ENCODE measurements at regions not wholly inside any gene's neighbourhood (a gene's known extent, or its start where the extent isn't known, plus 50 kb on each side); places are given as distances from the start of the nearest gene placed in this dataset.
"Not testable (repeated sequence)": the region's sequence is repeated elsewhere in the genome, so short reads cannot be mapped to it uniquely, and the experiment has no call there.

DNA sequence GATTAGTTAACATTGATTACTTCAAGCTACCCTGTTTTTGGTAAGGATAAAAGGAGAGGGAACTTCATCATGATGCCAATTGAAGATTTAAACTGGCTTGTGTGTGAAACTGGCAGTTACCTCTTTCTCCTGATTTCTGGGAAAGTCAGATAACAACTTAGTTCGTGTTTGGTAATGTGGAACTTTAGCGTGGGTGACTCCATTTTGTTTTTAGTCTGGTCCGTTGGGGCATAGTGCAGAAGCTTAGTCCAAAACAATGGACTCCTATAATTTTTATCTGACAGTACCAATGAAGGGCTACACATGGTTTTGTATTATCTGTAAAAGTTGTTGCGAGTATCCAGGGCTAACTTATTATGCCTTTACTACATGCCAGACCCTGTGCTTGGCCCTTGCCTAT, 294.9 kb downstream of the GUCY2F start:
- in situ Hi-C loops (cut with MboI; ENCODE audit: low pct_unique_long_range_greater_than_20kb, low sequenced_read_pairs): no loop called here
- no peak for DNase-seq

DNA sequence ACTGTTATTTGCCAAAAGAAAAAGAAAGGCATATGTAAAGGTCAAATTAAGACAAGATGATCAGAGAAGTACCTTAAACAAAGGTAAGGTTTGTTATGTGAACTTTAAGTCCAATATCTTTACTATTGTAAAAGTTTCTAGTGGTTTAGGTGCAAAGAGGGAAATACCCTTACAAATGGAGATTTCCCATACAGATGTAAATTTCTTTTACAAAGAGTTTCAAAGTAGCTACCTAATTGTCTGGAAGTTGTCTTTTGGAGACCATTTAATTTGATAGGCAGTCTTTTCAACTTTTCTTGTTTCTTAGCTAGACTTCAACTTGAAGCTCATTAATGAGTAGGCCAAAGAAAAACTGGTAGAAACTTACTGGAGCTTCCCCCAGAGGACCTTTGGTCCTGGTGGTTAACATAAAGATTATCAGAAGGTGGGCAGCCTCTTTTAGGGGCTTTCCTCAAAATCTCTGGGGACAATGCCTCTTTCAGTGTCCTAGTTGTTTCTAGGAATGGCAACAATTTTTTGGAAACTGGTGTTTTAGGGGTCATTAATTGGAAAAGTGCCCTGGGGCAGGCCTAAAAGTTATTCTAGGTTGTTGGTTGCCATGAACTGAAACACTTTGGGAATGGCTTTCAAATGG, 297.3 kb downstream of the GUCY2F start:
- in situ Hi-C loops (cut with MboI; ENCODE audit: low pct_unique_long_range_greater_than_20kb, low sequenced_read_pairs): no loop called here
- DNase-seq: no peak

DNA sequence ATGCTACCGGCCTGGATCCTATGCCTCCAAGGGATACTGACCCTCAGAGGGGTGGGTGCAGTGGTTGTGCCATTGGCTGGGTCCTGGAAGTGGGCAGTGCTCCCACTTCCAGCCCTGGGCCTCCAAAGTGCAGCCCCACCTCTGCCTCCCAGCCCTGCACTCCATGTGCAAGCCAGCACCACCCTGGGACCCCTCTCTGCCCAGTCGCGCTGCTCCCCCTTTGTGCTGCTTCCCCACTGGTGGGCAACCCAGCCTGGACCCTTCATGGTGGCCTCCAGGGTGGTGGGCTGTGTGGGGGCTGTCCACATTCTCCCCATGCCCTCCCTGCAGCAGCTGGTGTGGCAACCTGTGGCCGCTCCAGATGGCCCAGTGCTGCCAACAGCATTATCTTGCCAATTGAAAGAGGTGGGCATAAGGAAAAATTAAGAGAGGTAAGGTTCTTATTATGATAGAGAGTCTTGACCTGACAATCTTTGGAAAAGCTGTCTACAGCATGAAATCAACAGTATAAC, 309.7 kb downstream of the GUCY2F start:
- DNase-seq: no peak
- in situ Hi-C loops (cut with MboI; ENCODE audit: low pct_unique_long_range_greater_than_20kb, low sequenced_read_pairs): no loop called here

- DNase-seq: no peak
- in situ Hi-C loops (cut with MboI; ENCODE audit: low pct_unique_long_range_greater_than_20kb, low sequenced_read_pairs): no loop called here
Measured at GRCh38 chrX:109155161-109155560, 326.7 kb downstream of the GUCY2F start.

DNA sequence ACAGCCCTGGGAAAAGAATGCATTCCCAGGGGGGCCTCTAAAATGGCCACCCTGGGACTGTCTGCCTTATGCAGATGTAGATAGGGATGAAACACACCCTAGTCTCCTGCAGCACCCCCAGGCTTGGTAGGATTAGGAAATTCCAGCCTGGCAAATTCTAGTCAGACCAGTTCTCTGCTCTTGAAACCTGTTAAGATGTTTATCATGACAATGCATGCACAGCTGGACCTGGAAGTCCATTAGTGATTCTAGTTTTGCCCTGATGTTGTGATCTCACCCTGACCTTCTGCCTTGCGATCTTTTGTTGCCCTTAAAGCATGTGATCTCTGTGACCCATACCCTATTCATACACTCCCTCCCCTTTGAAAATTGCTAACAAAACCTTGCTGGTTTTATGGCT, 337.7 kb downstream of the GUCY2F start:
- DNase-seq: not testable (repeated sequence)

GRCh38 chrX:109140463-109140862, 341.4 kb downstream of the GUCY2F start:
- DNase-seq: no peak
- in situ Hi-C loops (cut with MboI; ENCODE audit: low pct_unique_long_range_greater_than_20kb, low sequenced_read_pairs): no loop called here

More for the DNA sequence above, 337.7 kb downstream of the GUCY2F start:
- in situ Hi-C loops (cut with MboI; ENCODE audit: low pct_unique_long_range_greater_than_20kb, low sequenced_read_pairs): not testable (repeated sequence)

DNA sequence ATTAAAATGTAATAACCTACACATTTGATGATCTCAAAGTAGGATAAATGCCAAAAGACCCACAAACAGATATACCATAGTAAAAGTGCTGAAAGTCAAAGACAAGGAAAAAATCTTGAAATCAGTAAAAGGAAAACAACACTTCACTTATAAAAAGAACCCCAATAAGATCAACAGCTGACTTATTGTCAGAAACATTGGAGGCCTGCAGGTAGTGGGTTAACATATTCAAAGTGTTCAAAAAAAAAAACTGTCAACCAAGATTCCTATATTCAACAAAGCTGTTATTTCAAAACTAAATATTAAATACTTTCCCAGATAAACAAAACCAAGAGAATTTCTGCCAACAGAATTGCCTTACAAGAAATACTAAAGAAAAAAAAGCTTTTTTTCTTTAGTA, 347.1 kb downstream of the GUCY2F start:
- in situ Hi-C loops (cut with MboI; ENCODE audit: low pct_unique_long_range_greater_than_20kb, low sequenced_read_pairs): no loop called here

DNA sequence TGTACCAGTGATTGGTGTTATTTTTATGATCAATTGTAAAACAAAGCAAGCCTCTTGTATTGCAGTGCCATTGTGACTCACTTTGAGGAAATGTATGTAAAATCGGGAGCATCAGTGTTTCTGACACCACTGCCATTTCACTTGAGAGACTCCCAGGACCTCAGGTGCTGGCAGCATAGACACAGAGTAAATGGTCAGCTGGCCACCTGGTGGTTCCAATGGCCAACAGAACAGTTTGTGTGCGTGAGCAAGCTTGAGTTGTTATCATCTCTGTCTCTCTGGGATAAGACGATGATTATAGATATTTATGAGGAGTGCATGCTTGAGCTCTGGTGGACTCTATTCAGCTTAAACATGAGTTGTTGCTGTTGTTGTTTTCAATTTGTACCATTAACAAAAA, 356.6 kb downstream of the GUCY2F start:
- in situ Hi-C loops (cut with MboI; ENCODE audit: low pct_unique_long_range_greater_than_20kb, low sequenced_read_pairs): no loop called here
- DNase-seq: no peak

More for the DNA sequence above, 347.1 kb downstream of the GUCY2F start:
- DNase-seq: no peak

DNA sequence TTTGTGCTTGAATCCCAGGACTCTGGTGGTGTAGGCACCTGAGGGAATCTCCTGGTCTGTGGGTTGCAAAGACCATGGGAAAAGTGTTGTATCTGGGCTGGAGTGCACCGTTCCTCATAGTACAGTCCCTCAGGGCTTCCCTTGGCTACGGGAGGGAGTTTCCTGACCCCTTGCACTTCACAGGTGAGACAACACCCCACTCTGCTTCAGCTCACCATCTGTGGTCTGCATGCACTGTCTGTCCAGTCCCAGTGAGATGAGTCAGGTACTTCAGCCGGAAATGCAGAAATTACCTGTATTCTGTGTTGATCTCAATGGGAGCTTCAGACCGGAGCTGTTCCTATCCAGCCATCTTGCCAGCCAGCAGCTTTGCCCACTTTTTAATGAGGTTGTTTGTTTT, 353.0 kb upstream of the IRS4 start:
- no peak for DNase-seq
- in situ Hi-C loops (cut with MboI; ENCODE audit: low pct_unique_long_range_greater_than_20kb, low sequenced_read_pairs): no loop called here

DNA sequence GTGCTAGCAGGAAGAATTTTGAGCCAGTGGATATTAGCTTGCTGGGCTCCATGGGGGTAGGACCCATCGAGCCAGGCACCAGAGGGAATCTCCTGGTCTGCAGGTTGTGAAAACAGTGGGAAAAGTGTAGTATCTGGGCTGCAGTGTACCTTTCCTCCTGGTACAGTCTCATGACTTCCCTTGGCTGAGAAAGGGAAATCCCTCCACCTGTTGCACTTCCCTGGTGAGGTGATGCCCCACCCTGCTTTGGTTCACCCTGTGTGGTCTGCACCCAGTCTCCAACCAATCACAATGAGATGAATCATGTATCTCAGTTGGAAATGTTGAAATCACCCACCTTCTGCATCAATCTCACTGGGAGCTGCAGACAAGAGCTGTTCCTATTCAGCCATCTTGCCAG, 341.4 kb upstream of the IRS4 start:
- in situ Hi-C loops (cut with MboI; ENCODE audit: low pct_unique_long_range_greater_than_20kb, low sequenced_read_pairs): no loop called here
- DNase-seq: no peak

DNA sequence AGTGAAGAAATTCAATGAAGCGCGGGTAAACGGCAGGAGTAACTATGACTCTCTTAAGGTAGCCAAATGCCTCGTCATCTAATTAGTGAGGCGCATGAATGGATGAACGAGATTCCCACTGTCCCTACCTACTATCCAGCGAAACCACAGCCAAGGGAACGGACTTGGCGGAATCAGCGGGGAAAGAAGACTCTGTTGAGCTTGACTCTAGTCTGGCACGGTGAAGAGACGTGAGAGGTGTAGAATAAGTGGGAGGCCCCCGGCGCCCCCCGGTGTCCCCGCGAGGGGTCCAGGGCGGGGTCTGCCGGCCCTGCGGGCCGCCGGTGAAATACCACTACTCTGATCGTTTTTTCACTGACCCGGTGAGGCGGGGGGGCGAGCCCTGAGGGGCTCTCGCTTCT, 317.8 kb upstream of the IRS4 start:
- peak; percentile 23 for DNase-seq
- in situ Hi-C loops (cut with MboI; ENCODE audit: low pct_unique_long_range_greater_than_20kb, low sequenced_read_pairs): not testable (repeated sequence)

DNA sequence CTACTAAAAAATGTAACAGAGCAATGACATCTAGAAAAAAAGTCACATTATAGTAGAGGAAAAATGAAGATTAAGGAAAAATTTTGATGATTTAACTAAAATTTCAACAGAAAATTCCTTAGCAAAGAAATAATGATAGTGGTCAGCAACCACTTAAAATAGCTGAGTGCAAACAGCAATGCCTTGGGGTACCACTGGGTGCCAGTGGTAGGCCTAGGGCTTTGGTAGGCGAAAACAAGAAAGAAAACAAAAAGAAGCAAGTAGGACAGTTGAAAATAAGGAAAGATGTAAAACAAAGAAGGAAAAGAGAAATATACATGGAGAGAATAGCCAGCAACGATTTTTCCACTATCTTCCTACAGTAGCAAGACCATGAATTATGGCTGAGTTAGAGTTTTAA, 313.5 kb upstream of the IRS4 start:
- in situ Hi-C loops (cut with MboI; ENCODE audit: low pct_unique_long_range_greater_than_20kb, low sequenced_read_pairs): no loop called here
- DNase-seq: no peak

DNA sequence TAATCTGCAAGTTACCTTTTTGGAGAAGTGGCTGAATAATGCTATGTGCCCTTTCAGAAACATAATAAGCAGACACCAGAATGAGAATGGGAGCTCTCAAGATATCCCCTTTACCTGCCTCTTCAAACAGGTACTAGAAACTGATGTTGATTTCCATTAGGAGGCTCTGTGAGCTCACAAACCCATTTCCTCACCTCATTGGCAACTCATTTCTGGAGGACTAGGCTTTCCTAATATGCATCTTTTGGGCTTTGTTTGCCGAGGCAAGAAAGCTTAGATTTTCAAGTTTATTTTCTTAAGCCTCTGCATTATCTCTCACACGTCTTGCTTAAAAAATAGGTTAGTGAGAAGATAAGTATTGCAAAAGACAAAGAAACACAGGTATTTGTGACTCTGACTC, 313.1 kb upstream of the IRS4 start:
- no peak for DNase-seq
- in situ Hi-C loops (cut with MboI; ENCODE audit: low pct_unique_long_range_greater_than_20kb, low sequenced_read_pairs): no loop called here

- in situ Hi-C loops (cut with MboI; ENCODE audit: low pct_unique_long_range_greater_than_20kb, low sequenced_read_pairs): no loop called here
- DNase-seq: no peak
Measured at GRCh38 chrX:109040057-109040456, 303.7 kb upstream of the IRS4 start.

DNA sequence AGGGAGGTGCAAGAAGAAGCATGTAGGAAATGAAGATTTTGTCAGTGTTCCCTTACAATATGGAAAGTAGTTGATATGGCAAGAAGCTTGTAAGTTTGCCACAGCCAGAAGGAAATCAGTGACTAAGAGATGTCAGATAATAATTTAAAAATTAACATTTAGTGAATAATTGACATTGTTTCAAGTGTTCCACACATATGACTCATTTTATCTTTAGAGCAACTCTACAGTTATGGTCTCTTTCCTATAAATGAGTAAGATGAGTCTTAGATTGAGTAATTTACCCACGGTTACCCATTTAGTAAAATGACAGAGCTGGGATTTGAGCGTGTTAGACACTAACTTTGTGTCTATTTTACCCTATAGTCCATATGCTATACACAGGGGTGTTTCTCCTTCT, 300.3 kb upstream of the IRS4 start:
- no peak for DNase-seq
- in situ Hi-C loops (cut with MboI; ENCODE audit: low pct_unique_long_range_greater_than_20kb, low sequenced_read_pairs): no loop called here

GRCh38 chrX:108993909-108994308, 257.5 kb upstream of the IRS4 start:
- in situ Hi-C loops (cut with MboI; ENCODE audit: low pct_unique_long_range_greater_than_20kb, low sequenced_read_pairs): no loop called here
- DNase-seq: no peak

GRCh38 chrX:108972899-108973298, 236.5 kb upstream of the IRS4 start:
- in situ Hi-C loops (cut with MboI; ENCODE audit: low pct_unique_long_range_greater_than_20kb, low sequenced_read_pairs); DNase-seq: not testable (repeated sequence)

DNA sequence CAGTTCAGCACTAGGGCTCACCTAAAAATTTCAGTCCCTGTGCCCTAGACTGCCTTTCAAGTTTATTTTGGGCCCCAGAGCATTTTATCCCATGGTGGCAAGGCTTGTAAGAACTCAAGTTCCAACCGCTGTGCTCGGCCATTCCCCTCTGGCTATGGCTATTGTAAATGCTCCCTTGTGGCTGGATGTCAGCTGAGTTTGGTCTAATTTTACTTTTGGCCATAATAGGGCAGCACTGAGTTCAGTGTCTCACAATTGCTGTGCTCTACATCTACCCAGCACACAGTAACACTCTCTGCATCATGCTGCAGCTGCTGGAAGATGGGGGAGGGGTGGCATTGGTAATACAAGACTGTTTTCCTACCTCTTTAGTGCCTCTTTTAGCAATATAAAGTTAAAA, 210.8 kb upstream of the IRS4 start:
- DNase-seq: no peak
- in situ Hi-C loops (cut with MboI; ENCODE audit: low pct_unique_long_range_greater_than_20kb, low sequenced_read_pairs): no loop called here

- DNase-seq: no peak
- in situ Hi-C loops (cut with MboI; ENCODE audit: low pct_unique_long_range_greater_than_20kb, low sequenced_read_pairs): no loop called here
Measured at GRCh38 chrX:108946531-108946930, 210.2 kb upstream of the IRS4 start.

GRCh38 chrX:108945883-108946523, 209.6 kb upstream of the IRS4 start:
- no peak for DNase-seq
- in situ Hi-C loops (cut with MboI; ENCODE audit: low pct_unique_long_range_greater_than_20kb, low sequenced_read_pairs): no loop called here

DNA sequence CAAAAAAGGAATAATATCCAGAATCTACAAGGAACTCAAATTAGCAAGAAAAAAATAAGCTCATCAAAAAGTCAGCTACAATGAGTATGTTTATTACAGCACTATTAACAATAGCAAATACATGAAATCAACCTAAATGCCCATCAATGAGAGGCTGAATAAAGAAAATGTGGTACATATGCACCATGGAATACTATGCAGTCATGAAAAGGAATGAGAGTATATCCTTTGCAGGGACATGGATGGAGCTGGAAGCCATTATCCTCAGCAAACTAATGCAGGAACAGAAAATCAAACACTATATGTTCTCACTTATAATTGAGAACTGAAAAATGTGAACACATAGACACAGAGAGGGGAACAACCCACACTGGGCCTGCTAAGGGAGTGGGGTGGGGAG, 178.4 kb upstream of the IRS4 start:
- in situ Hi-C loops (cut with MboI; ENCODE audit: low pct_unique_long_range_greater_than_20kb, low sequenced_read_pairs): no loop called here
- no peak for DNase-seq

All from KBM-7 (cell line).